IMR-90 (cell line): ENCODE measurements at regions not wholly inside any gene's neighbourhood (a gene's known extent, or its start where the extent isn't known, plus 50 kb on each side); places are given as distances from the start of the nearest gene placed in this dataset.

Experiments used
- ATAC-seq: fragments of 200-7000 bp; cut with Tn5 transposase; 2 replicates; pipeline ENCODE4 v1.9.1; 2020; ENCODE audit warnings: low read depth, mild to moderate bottlenecking, moderate library complexity
- BruUV-seq: library from RNA; stranded (reverse); fragments of 400-500 nt; replicated peaks from 2 replicates; lab custom pipeline; 2021; lab: Mats Ljungman, UMichigan
- CTCF ChIA-PET: fragments of 300-600 bp; formaldehyde crosslinking; extraction: SDS; loops from one replicate; lab custom pipeline; 2021; ENCODE audit warnings: antibody characterized with exemption; lab: Yijun Ruan, JAX
- POLR2A ChIA-PET: fragments of 300-600 bp; sonication (Branson Sonifier 250); formaldehyde crosslinking; loops from one replicate; lab custom pipeline; 2022; ENCODE audit warnings: antibody characterized with exemption; ENCODE audit not compliant: unreplicated experiment; lab: Charles Lee
- DNase-seq: peaks from one replicate; pipeline ENCODE4 v3.0.0; 2013
- H2AFZ ChIP-seq: replicated peaks from 2 replicates; pipeline ENCODE3; 2013; ENCODE audit warnings: low read length, mild to moderate bottlenecking; ENCODE audit not compliant: poor library complexity
- H2AK5ac ChIP-seq: 2 replicates; pipeline ENCODE4 v1.6.1; 2013; ENCODE audit warnings: low read depth, low read length, inconsistent platforms
- H2AK9ac ChIP-seq: replicated peaks from 2 replicates; pipeline ENCODE3; 2013; ENCODE audit warnings: mild to moderate bottlenecking, low read depth, low read length, moderate library complexity; ENCODE audit not compliant: poor library complexity
- H2BK120ac ChIP-seq: 2 replicates; pipeline ENCODE4 v1.6.1; 2013; ENCODE audit warnings: low read depth, low read length, inconsistent platforms
- H2BK15ac ChIP-seq: 3 replicates; pipeline ENCODE4 v1.6.1; 2013; ENCODE audit warnings: low read depth, low read length, inconsistent platforms
- H2BK20ac ChIP-seq: 2 replicates; pipeline ENCODE4 v1.6.1; 2013; ENCODE audit warnings: low read depth, mild to moderate bottlenecking, inconsistent platforms, low read length, moderate library complexity
- H2BK5ac ChIP-seq: 2 replicates; pipeline ENCODE4 v1.6.1; 2013; ENCODE audit warnings: mild to moderate bottlenecking, low read depth, low read length, inconsistent platforms; ENCODE audit not compliant: poor library complexity, severe bottlenecking
- H3K14ac ChIP-seq: replicated peaks from 2 replicates; pipeline ENCODE4 v1.6.1; 2013; ENCODE audit warnings: low read depth, low read length, inconsistent platforms
- H3K18ac ChIP-seq: 2 replicates; pipeline ENCODE4 v1.6.1; 2013; ENCODE audit warnings: low read depth, low read length, control low read depth
- H3K23ac ChIP-seq: 2 replicates; pipeline ENCODE4 v1.6.1; 2013; ENCODE audit warnings: low read depth, low read length, inconsistent platforms
- H3K27ac ChIP-seq: 2 replicates; pipeline ENCODE4 v1.5.1; 2013; ENCODE audit warnings: mild to moderate bottlenecking, control low read depth, low read length; ENCODE audit not compliant: insufficient read depth
- H3K27me3 ChIP-seq: 2 replicates; pipeline ENCODE4 v1.6.1; 2013; ENCODE audit warnings: low read length; ENCODE audit not compliant: control insufficient read depth, insufficient read depth
- H3K36me3 ChIP-seq: 2 replicates; pipeline ENCODE4 v1.6.1; 2013; ENCODE audit warnings: low read length, mixed read lengths; ENCODE audit not compliant: control insufficient read depth, insufficient read depth
- H3K4ac ChIP-seq: 2 replicates; pipeline ENCODE4 v1.6.1; 2013; ENCODE audit warnings: low read depth, low read length, inconsistent platforms
- H3K4me1 ChIP-seq: 2 replicates; pipeline ENCODE4 v1.6.1; 2013; ENCODE audit warnings: low read length, mixed read lengths; ENCODE audit not compliant: control insufficient read depth, insufficient read depth
- H3K4me2 ChIP-seq: 2 replicates; pipeline ENCODE4 v1.6.1; 2013; ENCODE audit warnings: low read depth, mild to moderate bottlenecking, control low read depth, low read length, moderate library complexity
- H3K4me3 ChIP-seq: 2 replicates; pipeline ENCODE4 v1.5.1; 2013; ENCODE audit warnings: low read depth, mild to moderate bottlenecking, control low read depth, low read length, moderate library complexity; ENCODE audit not compliant: insufficient read depth
- H3K56ac ChIP-seq: 2 replicates; pipeline ENCODE4 v1.6.1; 2013; ENCODE audit warnings: low read length, inconsistent platforms; ENCODE audit not compliant: insufficient read depth; ENCODE audit errors: extremely low read depth
- H3K79me1 ChIP-seq, 2 experiments: 2 replicates each; pipeline ENCODE4 v1.6.1; 2013; ENCODE audit warnings: low read length in 2 of 2, inconsistent platforms in 1 of 2, low read depth in 1 of 2
- H3K9ac ChIP-seq: 2 replicates; pipeline ENCODE4 v1.6.1; 2013; ENCODE audit warnings: low read depth, low read length, control low read depth
- H3K9me1 ChIP-seq: 2 replicates; pipeline ENCODE4 v1.6.1; 2013; ENCODE audit warnings: low read length, inconsistent platforms; ENCODE audit not compliant: insufficient read depth
- H3K9me3 ChIP-seq: 2 replicates; pipeline ENCODE4 v1.6.1; 2013; ENCODE audit warnings: low read length; ENCODE audit not compliant: control insufficient read depth, insufficient read depth
- H4K20me1 ChIP-seq: 2 replicates; pipeline ENCODE4 v1.6.1; 2013; ENCODE audit warnings: low read length, inconsistent platforms; ENCODE audit not compliant: insufficient read depth
- H4K5ac ChIP-seq: 2 replicates; pipeline ENCODE4 v1.6.1; 2013; ENCODE audit warnings: mild to moderate bottlenecking, low read depth, low read length, control low read depth
- H4K8ac ChIP-seq, 2 experiments: 2 replicates each; pipeline ENCODE4 v1.6.1; 2013; ENCODE audit warnings: low read depth in 2 of 2, low read length in 2 of 2, control low read depth in 1 of 2, inconsistent platforms in 1 of 2
- H4K91ac ChIP-seq: 2 replicates; pipeline ENCODE4 v1.6.1; 2013; ENCODE audit warnings: low read depth, low read length, inconsistent platforms; ENCODE audit not compliant: insufficient read depth
- CEBPB ChIP-seq: IDR thresholded peaks from 2 replicates; pipeline ENCODE4 v1.6.1; 2012; ENCODE audit warnings: low read depth, low read length, improper control_type of control experiment
- FOS ChIP-seq: fragments of 150-350 bp; IDR thresholded peaks from 2 replicates; pipeline ENCODE4 v1.6.1; 2016; ENCODE audit warnings: low read depth, low read length
- MXI1 ChIP-seq: IDR thresholded peaks from 2 replicates; pipeline ENCODE4 v1.6.1; 2012; ENCODE audit warnings: low read depth, mild to moderate bottlenecking, low read length, moderate library complexity, borderline replicate concordance
- NFE2L2 ChIP-seq: fragments of 150-350 bp; IDR thresholded peaks from 2 replicates; pipeline ENCODE4 v1.6.1; 2016; ENCODE audit warnings: low read depth, mild to moderate bottlenecking, low read length
- POLR2A ChIP-seq: IDR thresholded peaks from 2 replicates; pipeline ENCODE4 v1.6.1; 2012; ENCODE audit warnings: mild to moderate bottlenecking, low read depth, low read length
- RFX5 ChIP-seq: IDR thresholded peaks from 2 replicates; pipeline ENCODE4 v1.8.0; 2012; ENCODE audit warnings: low read depth, mild to moderate bottlenecking, low read length, moderate library complexity
- WGBS, 2 experiments: methylation state at CpG; one replicate each; pipeline versions ENCODE4 v1.1.5 to v1.1.7; 2013; ENCODE audit warnings: missing lambda C conversion rate in 2 of 2; ENCODE audit not compliant: insufficient read length in 1 of 2; ENCODE audit errors: extremely low coverage in 2 of 2; 5-methylcytosine and 5-hydroxymethylcytosine counted together
- dilution Hi-C: fragments of 300-500 bp; cut with HindIII; formaldehyde crosslinking; loops from one replicate; pipeline ENCODE4 v1.14.3; 2018; ENCODE audit warnings: low sequenced_read_pairs; ENCODE audit not compliant: unreplicated experiment
- in situ Hi-C: fragments of 300-500 bp; cut with MboI; formaldehyde crosslinking; loops from 3 replicates; pipeline ENCODE4 v1.14.3; 2019; ENCODE audit warnings: low sequenced_read_pairs, inconsistent platforms, mixed read lengths
- intact Hi-C: fragments of 100-400 bp; cut with micrococcal nuclease; formaldehyde crosslinking; loops from 2 replicates; pipeline ENCODE4 v1.10.0; 2022
- TF ChIP-seq, protein P1 (sequence below): conservative IDR thresholded peaks from 2 replicates; pipeline ENCODE4 v1.5.1; 2012; ENCODE audit warnings: mild to moderate bottlenecking, low read depth, low read length, improper control_type of control experiment

DNA sequence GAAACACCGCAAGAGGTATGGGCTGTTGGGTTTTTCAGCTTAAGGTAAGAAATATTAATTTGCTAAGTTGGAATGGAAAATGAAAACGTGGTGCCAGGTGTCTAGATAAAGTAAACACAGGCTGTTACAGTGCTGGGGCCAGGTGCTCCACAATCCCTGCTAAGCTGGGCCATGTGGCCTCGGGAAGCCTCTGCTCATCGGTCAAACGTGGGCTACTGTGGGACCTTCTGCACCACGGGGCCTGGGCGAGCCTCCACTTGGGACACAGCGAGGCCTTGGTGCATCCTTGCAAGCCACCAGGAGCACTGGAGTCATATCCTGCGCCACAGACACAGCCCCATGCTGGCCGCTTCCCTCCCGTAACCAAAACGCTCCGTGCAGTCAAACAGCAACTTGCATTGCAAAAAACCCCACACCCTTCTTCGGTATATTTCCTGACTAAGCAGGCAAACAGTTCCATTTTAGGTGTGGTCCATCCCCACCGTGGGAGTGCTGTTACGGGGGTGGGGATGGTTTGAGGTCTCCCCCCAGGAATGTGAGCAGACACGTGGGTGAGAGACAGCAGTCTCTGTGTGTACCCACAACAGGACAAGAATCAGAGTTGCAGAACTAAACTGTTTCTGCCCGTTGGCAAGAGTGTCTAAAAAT, 96.3 kb upstream of the SOX1 start:
- H3K14ac ChIP-seq = no peak overlapping the region
- in situ Hi-C loops = no loop called here
- 65% methylated on average over 8 of the region's 18 CpGs; no CpG with 5 or more reads in 1 of the 2 experiments for WGBS, 2 experiments
- no peaks in the 10 kb centered on the region for H3K4me1 ChIP-seq
- no peak for DNase-seq
- H2AK5ac ChIP-seq = no peak overlapping the region
- H2BK5ac ChIP-seq = no peak overlapping the region
- H4K8ac ChIP-seq = no peak overlapping the region
- no peak overlapping the region for H4K91ac ChIP-seq
- no peaks in the 10 kb centered on the region for H3K79me1 ChIP-seq
- H2BK15ac ChIP-seq = no peak overlapping the region
- H3K36me3 ChIP-seq = no peaks in the 10 kb centered on the region
- H3K9me1 ChIP-seq = no peaks in the 10 kb centered on the region
- H2AK9ac ChIP-seq = no peak overlapping the region
- ChIA-PET CTCF (no interaction called here), POLR2A (no interaction called here)
- no TSS peak for BruUV-seq
- peaks cover 54% of the 10 kb centered on the region for H3K9me3 ChIP-seq
- H4K20me1 ChIP-seq = no peaks in the 10 kb centered on the region
- H3K4ac ChIP-seq = no peak overlapping the region
- H3K56ac ChIP-seq = no peak overlapping the region
- intact Hi-C loops = no loop called here
- no peak overlapping the region for H3K4me2 ChIP-seq
- H3K23ac ChIP-seq = no peak overlapping the region
- H3K9ac ChIP-seq = no peak overlapping the region
- H3K27me3 ChIP-seq = no peaks in the 10 kb centered on the region
- no peak for TF ChIP-seq NFE2L2
- TF ChIP-seq MXI1 = no peak
- TF ChIP-seq CEBPB = no peak
- TF ChIP-seq RFX5 = no peak
- no peak for TF ChIP-seq FOS
- TF ChIP-seq POLR2A = no peak
- TF ChIP-seq, protein P1, sequence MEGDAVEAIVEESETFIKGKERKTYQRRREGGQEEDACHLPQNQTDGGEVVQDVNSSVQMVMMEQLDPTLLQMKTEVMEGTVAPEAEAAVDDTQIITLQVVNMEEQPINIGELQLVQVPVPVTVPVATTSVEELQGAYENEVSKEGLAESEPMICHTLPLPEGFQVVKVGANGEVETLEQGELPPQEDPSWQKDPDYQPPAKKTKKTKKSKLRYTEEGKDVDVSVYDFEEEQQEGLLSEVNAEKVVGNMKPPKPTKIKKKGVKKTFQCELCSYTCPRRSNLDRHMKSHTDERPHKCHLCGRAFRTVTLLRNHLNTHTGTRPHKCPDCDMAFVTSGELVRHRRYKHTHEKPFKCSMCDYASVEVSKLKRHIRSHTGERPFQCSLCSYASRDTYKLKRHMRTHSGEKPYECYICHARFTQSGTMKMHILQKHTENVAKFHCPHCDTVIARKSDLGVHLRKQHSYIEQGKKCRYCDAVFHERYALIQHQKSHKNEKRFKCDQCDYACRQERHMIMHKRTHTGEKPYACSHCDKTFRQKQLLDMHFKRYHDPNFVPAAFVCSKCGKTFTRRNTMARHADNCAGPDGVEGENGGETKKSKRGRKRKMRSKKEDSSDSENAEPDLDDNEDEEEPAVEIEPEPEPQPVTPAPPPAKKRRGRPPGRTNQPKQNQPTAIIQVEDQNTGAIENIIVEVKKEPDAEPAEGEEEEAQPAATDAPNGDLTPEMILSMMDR = no peak
- H2BK20ac ChIP-seq = no peak overlapping the region
- no peak overlapping the region for H2AFZ ChIP-seq
- no peak overlapping the region for H3K18ac ChIP-seq
- no peak overlapping the region for H3K4me3 ChIP-seq
- dilution Hi-C loops = no loop called here
- no peak overlapping the region for H4K5ac ChIP-seq
- H2BK120ac ChIP-seq = no peak overlapping the region
- ATAC-seq = no peak
- H3K27ac ChIP-seq = no peak overlapping the region
